Endodermal cell (in vitro differentiated cells): ENCODE measurements at regions not wholly inside any gene's neighbourhood (a gene's known extent, or its start where the extent isn't known, plus 50 kb on each side); places are given as distances from the start of the nearest gene placed in this dataset.

Experiments
- DNase-seq: peaks from one replicate; pipeline ENCODE4 v3.0.0-alpha.2; 2017
- H3K27ac ChIP-seq: 2 replicates; pipeline ENCODE4 v1.5.1; 2013; ENCODE audit warnings: mild to moderate bottlenecking, low read depth, low read length, moderate library complexity
- H3K27me3 ChIP-seq: 2 replicates; pipeline ENCODE4 v1.6.1; 2013; ENCODE audit warnings: mild to moderate bottlenecking, low read length, moderate library complexity; ENCODE audit not compliant: insufficient read depth, control insufficient read depth, poor library complexity, severe bottlenecking
- H3K36me3 ChIP-seq: 2 replicates; pipeline ENCODE4 v1.7.0; 2013; ENCODE audit warnings: mild to moderate bottlenecking, low read length, moderate library complexity; ENCODE audit not compliant: control insufficient read depth, insufficient read depth
- H3K4me1 ChIP-seq: one replicate; pipeline ENCODE4 v1.7.0; 2013; ENCODE audit warnings: low read length; ENCODE audit not compliant: control insufficient read depth, insufficient read depth
- H3K4me3 ChIP-seq: 2 replicates; pipeline ENCODE4 v1.5.1; 2013; ENCODE audit warnings: mild to moderate bottlenecking, low read length, moderate library complexity
- H3K9ac ChIP-seq: 2 replicates; pipeline ENCODE4 v1.6.1; 2013; ENCODE audit warnings: mild to moderate bottlenecking, low read length, moderate library complexity; ENCODE audit not compliant: poor library complexity, severe bottlenecking; ENCODE audit errors: extremely low read depth
- H3K9me3 ChIP-seq: 2 replicates; pipeline ENCODE4 v1.6.1; 2013; ENCODE audit warnings: mild to moderate bottlenecking, low read length, moderate library complexity; ENCODE audit not compliant: control insufficient read depth
- H3K27ac Mint-ChIP-seq: 2 replicates; pipeline ENCODE4 v1.8.0; 2020; ENCODE audit warnings: mixed read lengths
- H3K27me3 Mint-ChIP-seq: 2 replicates; pipeline ENCODE4 v1.8.0; 2021; ENCODE audit warnings: mild to moderate bottlenecking, mixed read lengths; ENCODE audit not compliant: insufficient read depth
- H3K36me3 Mint-ChIP-seq: 2 replicates; pipeline ENCODE4 v1.8.0; 2020; ENCODE audit warnings: low read depth, mixed read lengths
- H3K4me1 Mint-ChIP-seq: 2 replicates; pipeline ENCODE4 v1.8.0; 2020; ENCODE audit warnings: mixed read lengths
- H3K4me3 Mint-ChIP-seq: 2 replicates; pipeline ENCODE4 v1.8.0; 2020; ENCODE audit warnings: mild to moderate bottlenecking, moderate library complexity, mixed read lengths
- H3K9me3 Mint-ChIP-seq: 2 replicates; pipeline ENCODE4 v1.8.0; 2020; ENCODE audit warnings: mild to moderate bottlenecking, mixed read lengths
- WGBS, 2 experiments: methylation state at CpG; one replicate each; pipeline versions ENCODE4 v1.1.5 to v1.1.7; 2013; ENCODE audit warnings: missing lambda C conversion rate in 2 of 2, mixed read lengths in 1 of 2; ENCODE audit not compliant: insufficient coverage in 1 of 2, insufficient read length in 1 of 2; 5-methylcytosine and 5-hydroxymethylcytosine counted together
- TF ChIP-seq, protein P1 (sequence below): fragments of 200-600 bp; sonication (generic); conservative IDR thresholded peaks from 2 replicates; pipeline ENCODE4 v1.5.0; 2021; ENCODE audit warnings: antibody characterized with exemption, mild to moderate bottlenecking

DNA sequence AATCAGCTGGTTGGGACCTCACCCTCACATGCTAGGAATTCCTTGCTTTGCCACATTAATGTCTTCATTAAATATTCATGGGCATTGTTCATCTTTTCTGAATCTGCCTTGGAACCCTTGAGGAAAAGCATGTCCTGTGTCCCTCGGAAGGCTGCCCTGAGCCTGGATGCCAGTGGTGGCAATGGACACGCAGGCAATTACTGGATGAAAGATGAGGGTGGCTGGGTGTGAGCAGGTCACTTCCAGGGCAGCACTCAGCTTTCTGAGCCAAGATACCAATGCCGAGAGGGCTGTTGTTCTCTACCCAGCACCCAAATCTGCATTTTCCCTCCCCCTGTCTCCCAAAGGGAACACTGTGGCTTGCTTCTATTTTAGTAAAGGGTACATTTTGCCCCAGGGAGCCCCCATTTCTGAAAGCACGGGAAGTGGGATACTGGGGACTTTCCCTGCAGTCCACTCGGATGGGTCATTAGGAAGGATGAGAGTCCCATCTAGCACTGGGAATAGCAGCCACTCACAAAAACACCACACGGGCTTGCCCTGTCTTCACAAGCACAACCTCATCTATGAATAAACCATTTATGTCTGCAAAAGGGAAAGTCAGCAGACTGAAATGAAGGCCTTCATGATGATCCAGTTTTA is 234.8 kb downstream of the SOX11 start:
- Mint-ChIP-seq H3K9me3 (peaks cover 4% of the 10 kb centered on the region), H3K27me3 (no peaks in the 10 kb centered on the region), H3K4me3 (no peak overlapping the region), H3K36me3 (no peaks in the 10 kb centered on the region), H3K27ac (no peak overlapping the region), H3K4me1 (no peaks in the 10 kb centered on the region)
- TF ChIP-seq, protein P1, sequence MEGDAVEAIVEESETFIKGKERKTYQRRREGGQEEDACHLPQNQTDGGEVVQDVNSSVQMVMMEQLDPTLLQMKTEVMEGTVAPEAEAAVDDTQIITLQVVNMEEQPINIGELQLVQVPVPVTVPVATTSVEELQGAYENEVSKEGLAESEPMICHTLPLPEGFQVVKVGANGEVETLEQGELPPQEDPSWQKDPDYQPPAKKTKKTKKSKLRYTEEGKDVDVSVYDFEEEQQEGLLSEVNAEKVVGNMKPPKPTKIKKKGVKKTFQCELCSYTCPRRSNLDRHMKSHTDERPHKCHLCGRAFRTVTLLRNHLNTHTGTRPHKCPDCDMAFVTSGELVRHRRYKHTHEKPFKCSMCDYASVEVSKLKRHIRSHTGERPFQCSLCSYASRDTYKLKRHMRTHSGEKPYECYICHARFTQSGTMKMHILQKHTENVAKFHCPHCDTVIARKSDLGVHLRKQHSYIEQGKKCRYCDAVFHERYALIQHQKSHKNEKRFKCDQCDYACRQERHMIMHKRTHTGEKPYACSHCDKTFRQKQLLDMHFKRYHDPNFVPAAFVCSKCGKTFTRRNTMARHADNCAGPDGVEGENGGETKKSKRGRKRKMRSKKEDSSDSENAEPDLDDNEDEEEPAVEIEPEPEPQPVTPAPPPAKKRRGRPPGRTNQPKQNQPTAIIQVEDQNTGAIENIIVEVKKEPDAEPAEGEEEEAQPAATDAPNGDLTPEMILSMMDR, result no peak
- H3K36me3 ChIP-seq, result no peaks in the 10 kb centered on the region
- WGBS, 2 experiments, result 79% methylated on average over 6 of the region's 6 CpGs; no CpG with 5 or more reads in 1 of the 2 experiments
- DNase-seq, result no peak
- H3K9me3 ChIP-seq, result no peaks in the 10 kb centered on the region
- H3K4me3 ChIP-seq, result no peak overlapping the region
- no peaks in the 10 kb centered on the region for H3K4me1 ChIP-seq
- no peak overlapping the region for H3K27ac ChIP-seq
- no peak overlapping the region for H3K9ac ChIP-seq
- no peaks in the 10 kb centered on the region for H3K27me3 ChIP-seq

DNA sequence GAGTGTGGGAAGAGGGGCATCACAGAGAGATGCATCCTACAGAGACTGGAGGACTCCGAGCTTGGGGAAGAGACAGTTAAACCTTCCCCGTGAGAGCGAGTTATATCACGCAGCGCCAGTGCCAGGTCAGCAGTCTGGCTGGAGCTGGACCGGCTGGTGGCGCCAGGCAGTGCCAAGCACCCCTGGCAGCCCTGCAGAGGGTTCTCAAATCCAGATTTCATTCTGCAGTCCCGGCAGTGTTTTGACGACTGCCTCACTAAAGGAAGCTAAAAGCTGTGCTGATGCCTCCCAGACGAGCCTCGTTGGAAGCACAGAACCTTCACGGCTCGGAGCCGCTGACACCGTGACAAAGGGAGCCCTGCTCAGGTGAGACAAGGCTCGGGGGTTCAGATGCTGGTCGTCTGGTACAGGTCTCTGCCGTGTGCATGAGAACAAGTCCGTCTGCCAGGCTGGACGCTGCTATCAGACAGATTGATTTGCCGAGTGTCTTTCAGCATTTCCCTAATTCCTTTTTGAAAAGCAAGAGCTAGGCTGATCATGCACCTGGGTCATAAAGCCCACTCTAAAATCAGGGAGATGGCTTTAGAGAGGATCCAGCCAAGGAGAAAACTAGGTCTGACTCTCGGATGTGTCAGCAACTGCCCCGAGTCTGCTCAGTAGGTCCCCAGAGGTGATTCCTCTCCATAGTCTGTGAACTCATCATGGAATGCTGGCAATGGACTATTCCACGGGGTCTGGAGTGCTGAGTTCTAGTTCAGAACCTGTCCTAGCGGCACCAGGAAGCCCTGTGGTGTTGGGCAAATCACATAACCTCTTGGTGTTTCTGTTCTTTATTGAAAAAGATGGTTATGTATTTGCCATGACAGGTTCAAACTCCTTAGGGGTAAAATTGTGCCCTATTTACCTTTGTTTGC is 240.6 kb downstream of the SOX11 start:
- TF ChIP-seq, protein P1, result no peak
- Mint-ChIP-seq H3K4me1 (peaks cover 6% of the 10 kb centered on the region), H3K27me3 (peaks cover 4% of the 10 kb centered on the region), H3K36me3 (no peaks in the 10 kb centered on the region), H3K27ac (no peak overlapping the region), H3K9me3 (peaks cover 4% of the 10 kb centered on the region), H3K4me3 (no peak overlapping the region)
- no peak overlapping the region for H3K9ac ChIP-seq
- no peaks in the 10 kb centered on the region for H3K36me3 ChIP-seq
- H3K4me3 ChIP-seq, result no peak overlapping the region
- no peak for DNase-seq
- no peaks in the 10 kb centered on the region for H3K9me3 ChIP-seq
- H3K27me3 ChIP-seq, result no peaks in the 10 kb centered on the region
- WGBS, 2 experiments, result 91% methylated on average over 19 to 25 of the region's 25 CpGs
- H3K27ac ChIP-seq, result no peak overlapping the region
- H3K4me1 ChIP-seq, result no peaks in the 10 kb centered on the region

DNA sequence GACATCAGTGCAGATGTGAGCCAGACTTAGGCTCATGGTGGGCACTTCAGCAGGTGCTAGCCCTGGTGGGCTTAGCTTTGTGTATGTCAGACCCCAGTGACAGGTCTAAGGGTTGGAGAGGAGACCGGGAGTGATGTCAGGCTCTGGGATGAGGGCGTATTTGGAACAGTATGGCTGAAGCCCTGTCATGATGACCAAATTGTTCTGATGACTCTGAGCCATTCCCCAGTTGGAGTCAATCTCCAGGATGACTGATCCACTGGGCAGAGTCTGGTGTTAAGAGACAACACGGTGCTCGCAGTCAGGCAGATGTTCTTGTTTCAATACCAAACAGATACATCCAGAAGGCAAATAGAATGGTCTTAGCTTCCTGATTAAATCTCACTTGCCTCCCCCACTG is 241.5 kb downstream of the SOX11 start:
- peaks cover 4% of the 10 kb centered on the region for H3K27me3 Mint-ChIP-seq
- H3K9ac ChIP-seq, result no peak overlapping the region

More for the DNA sequence above, 241.5 kb downstream of the SOX11 start:
- no peak overlapping the region for H3K27ac Mint-ChIP-seq
- Histone ChIP-seq H3K36me3 (no peaks in the 10 kb centered on the region), H3K27me3 (no peaks in the 10 kb centered on the region), H3K9me3 (no peaks in the 10 kb centered on the region), H3K27ac (no peak overlapping the region), H3K4me1 (no peaks in the 10 kb centered on the region), H3K4me3 (no peak overlapping the region)
- WGBS, 2 experiments, result 80% methylated on average over 4 of the region's 4 CpGs; no CpG with 5 or more reads in 1 of the 2 experiments
- H3K36me3 Mint-ChIP-seq, result no peaks in the 10 kb centered on the region
- H3K4me1 Mint-ChIP-seq, result peaks cover 13% of the 10 kb centered on the region
- TF ChIP-seq, protein P1, result no peak
- no peak overlapping the region for H3K4me3 Mint-ChIP-seq
- DNase-seq, result no peak
- H3K9me3 Mint-ChIP-seq, result peaks cover 4% of the 10 kb centered on the region
